CD14-positive monocyte (primary cell): ENCODE measurements at regions not wholly inside any gene's neighbourhood (a gene's known extent, or its start where the extent isn't known, plus 50 kb on each side); places are given as distances from the start of the nearest gene placed in this dataset.

Experiments
- DNase-seq, 3 donors: peaks; one replicate each; pipeline ENCODE4 v3.0.0-alpha.2; 2011 to 2022
- H2AFZ ChIP-seq: 2 replicates; pipeline ENCODE4 v1.6.0; 2012; ENCODE audit warnings: mild to moderate bottlenecking, low read depth, low read length, inconsistent platforms; ENCODE audit not compliant: insufficient read depth, poor library complexity, severe bottlenecking
- H3K27ac ChIP-seq, 2 donors: 1 replicate in 1 of 2; 2 replicates in 1 of 2; pipeline ENCODE4 v1.5.1; 2012 to 2013; ENCODE audit warnings: low read length in 2 of 2, control low read depth in 1 of 2, inconsistent platforms in 1 of 2, low read depth in 1 of 2, mild to moderate bottlenecking in 1 of 2
- H3K27me3 ChIP-seq, 2 donors: one replicate each; pipeline versions ENCODE4 v1.6.0 to v1.6.1; 2011 to 2013; ENCODE audit warnings: low read length in 2 of 2; ENCODE audit not compliant: control insufficient read depth in 2 of 2, insufficient read depth in 2 of 2
- H3K36me3 ChIP-seq, 2 donors: replicated peaks in 1 of 2; 1 replicate in 1 of 2; 2 replicates in 1 of 2; pipeline versions ENCODE4 v1.5.1 to v1.6.1; 2012 to 2013; ENCODE audit warnings: low read length in 2 of 2, control low read depth in 1 of 2, inconsistent platforms in 1 of 2, mild to moderate bottlenecking in 1 of 2; ENCODE audit not compliant: insufficient read depth in 2 of 2, control insufficient read depth in 1 of 2
- H3K4me1 ChIP-seq, 2 donors: 1 replicate in 1 of 2; 2 replicates in 1 of 2; pipeline versions ENCODE4 v1.5.1 to v1.6.1; 2012 to 2013; ENCODE audit warnings: low read length in 2 of 2, control low read depth in 1 of 2, inconsistent platforms in 1 of 2, mild to moderate bottlenecking in 1 of 2, moderate library complexity in 1 of 2; ENCODE audit not compliant: insufficient read depth in 2 of 2, control insufficient read depth in 1 of 2
- H3K4me2 ChIP-seq: replicated peaks from 2 replicates; pipeline ENCODE3; 2012; ENCODE audit warnings: low read length, moderate library complexity, mild to moderate bottlenecking; ENCODE audit not compliant: poor library complexity, severe bottlenecking; ENCODE audit errors: extremely low read depth
- H3K4me3 ChIP-seq, 3 experiments: fragments of 200-600 bp in 1 of 3; sonication (generic) in 1 of 3; replicated peaks in 1 of 3; 1 replicate in 2 of 3; 2 replicates in 1 of 3; pipeline ENCODE4 v1.5.1; 2011 to 2013; ENCODE audit warnings: low read length in 3 of 3, mild to moderate bottlenecking in 3 of 3, control low read depth in 2 of 3, low read depth in 2 of 3, inconsistent platforms in 1 of 3, moderate library complexity in 1 of 3
- H3K79me2 ChIP-seq: 2 replicates; pipeline ENCODE4 v1.6.0; 2012; ENCODE audit warnings: mild to moderate bottlenecking, control low read depth, inconsistent platforms, low read length, moderate library complexity; ENCODE audit not compliant: insufficient read depth
- H3K9ac ChIP-seq: 2 replicates; pipeline ENCODE4 v1.6.0; 2017; ENCODE audit warnings: low read length, mild to moderate bottlenecking; ENCODE audit not compliant: insufficient read depth, poor library complexity, severe bottlenecking
- H3K9me3 ChIP-seq, 2 donors: replicated peaks in 1 of 2; 1 replicate in 1 of 2; 2 replicates in 1 of 2; pipeline versions ENCODE4 v1.5.1 to v1.6.1; 2012 to 2013; ENCODE audit warnings: low read length in 2 of 2, control low read depth in 1 of 2; ENCODE audit not compliant: control insufficient read depth in 1 of 2, insufficient read depth in 1 of 2
- H4K20me1 ChIP-seq: 2 replicates; pipeline ENCODE4 v1.6.0; 2012; ENCODE audit warnings: mild to moderate bottlenecking, low read length, control low read depth, moderate library complexity; ENCODE audit not compliant: insufficient read depth
- H3K27ac Mint-ChIP-seq, 7 donors: one replicate each; pipeline ENCODE4 v1.8.0; 2020; ENCODE audit warnings: mild to moderate bottlenecking in 7 of 7, mixed read lengths in 7 of 7, moderate library complexity in 6 of 7, inconsistent platforms in 2 of 7
- H3K27me3 Mint-ChIP-seq, 3 donors: one replicate each; pipeline ENCODE4 v1.8.0; 2021 to 2022; ENCODE audit warnings: low read depth in 3 of 3, mild to moderate bottlenecking in 3 of 3, mixed read lengths in 3 of 3, moderate library complexity in 3 of 3, inconsistent platforms in 1 of 3
- H3K36me3 Mint-ChIP-seq, 2 donors: one replicate each; pipeline ENCODE4 v1.8.0; 2020; ENCODE audit warnings: mixed read lengths in 2 of 2, inconsistent platforms in 1 of 2, mild to moderate bottlenecking in 1 of 2
- H3K4me1 Mint-ChIP-seq: one replicate; pipeline ENCODE4 v1.8.0; 2020; ENCODE audit warnings: mild to moderate bottlenecking, mixed read lengths
- H3K4me3 Mint-ChIP-seq, 2 donors: one replicate each; pipeline ENCODE4 v1.8.0; 2020; ENCODE audit warnings: mild to moderate bottlenecking in 2 of 2, mixed read lengths in 2 of 2, moderate library complexity in 1 of 2
- H3K9me3 Mint-ChIP-seq, 7 donors: one replicate each; pipeline ENCODE4 v1.8.0; 2020 to 2022; ENCODE audit warnings: mixed read lengths in 7 of 7, mild to moderate bottlenecking in 6 of 7, moderate library complexity in 6 of 7, inconsistent platforms in 2 of 7
- CTCF ChIP-seq: fragments of 200-600 bp; IDR thresholded peaks from one replicate; pipeline ENCODE4 v1.8.0; 2022; ENCODE audit warnings: antibody characterized with exemption, mild to moderate bottlenecking
- WGBS: methylation state at CpG from one replicate; pipeline ENCODE4 v1.1.5; 2013; ENCODE audit warnings: missing lambda C conversion rate; ENCODE audit not compliant: insufficient coverage; 5-methylcytosine and 5-hydroxymethylcytosine counted together
- intact Hi-C, 2 donors: fragments of 100-400 bp; cut with micrococcal nuclease; formaldehyde crosslinking; loops; one replicate each; pipeline versions ENCODE4 v1.15.0 to v1.15.1; 2023

- Histone ChIP-seq H4K20me1 (no peaks in the 10 kb centered on the region), H3K9ac (no peak overlapping the region), H3K4me3 (no peak overlapping the region), H3K9me3 (no peaks in the 10 kb centered on the region), H3K4me1 (no peaks in the 10 kb centered on the region), H3K27me3 (no peaks in the 10 kb centered on the region), H3K4me2 (no peak overlapping the region), H2AFZ (no peak overlapping the region), H3K27ac (no peak overlapping the region), H3K36me3 (no peaks in the 10 kb centered on the region), H3K79me2 (no peaks in the 10 kb centered on the region)
- Mint-ChIP-seq H3K4me3 (no peak overlapping the region), H3K36me3 (no peaks in the 10 kb centered on the region), H3K9me3 (peaks cover 0 to 2% (median 0%) of the 10 kb centered on the region in 7 donors), H3K27ac (no peak overlapping the region), H3K4me1 (no peaks in the 10 kb centered on the region), H3K27me3 (peaks cover 2 to 3% (median 2%) of the 10 kb centered on the region in 3 donors)
- intact Hi-C loops = no loop called here
- no peak for DNase-seq
- TF ChIP-seq CTCF = no peak
- WGBS = 80% methylated on average over 1 of the region's 3 CpGs
Observed at GRCh38 chrX:110920991-110921390, 125.4 kb upstream of the CHRDL1 start.

GRCh38 chrX:110915570-110915969 is 120.0 kb upstream of the CHRDL1 start:
- H3K9me3 ChIP-seq = no peaks in the 10 kb centered on the region
- no peak for TF ChIP-seq CTCF
- H3K9ac ChIP-seq = no peak overlapping the region
- H2AFZ ChIP-seq = no peak overlapping the region
- Mint-ChIP-seq H3K4me1 (no peaks in the 10 kb centered on the region), H3K27me3 (peaks cover 0 to 6% (median 1%) of the 10 kb centered on the region in 3 donors), H3K9me3 (no peaks in the 10 kb centered on the region), H3K36me3 (no peaks in the 10 kb centered on the region), H3K27ac (no peak overlapping the region), H3K4me3 (no peak overlapping the region)
- H3K27ac ChIP-seq = no peak overlapping the region
- DNase-seq = no peak
- H3K4me1 ChIP-seq = no peaks in the 10 kb centered on the region
- intact Hi-C loops = no loop called here
- H4K20me1 ChIP-seq = no peaks in the 10 kb centered on the region
- H3K4me2 ChIP-seq = no peak overlapping the region
- H3K79me2 ChIP-seq = no peaks in the 10 kb centered on the region
- H3K36me3 ChIP-seq = no peaks in the 10 kb centered on the region
- no peak overlapping the region for H3K4me3 ChIP-seq
- H3K27me3 ChIP-seq = no peaks in the 10 kb centered on the region
